GM21723 (cell line): ENCODE measurements at regions not wholly inside any gene's neighbourhood (a gene's known extent, or its start where the extent isn't known, plus 50 kb on each side); places are given as distances from the start of the nearest gene placed in this dataset.

Experiments
- ATAC-seq: cut with Tn5 transposase; IDR thresholded peaks from one replicate; pipeline ENCODE4 v1.9.1; 2021; ENCODE audit warnings: mild to moderate bottlenecking, moderate library complexity; ENCODE audit not compliant: unreplicated experiment

DNA sequence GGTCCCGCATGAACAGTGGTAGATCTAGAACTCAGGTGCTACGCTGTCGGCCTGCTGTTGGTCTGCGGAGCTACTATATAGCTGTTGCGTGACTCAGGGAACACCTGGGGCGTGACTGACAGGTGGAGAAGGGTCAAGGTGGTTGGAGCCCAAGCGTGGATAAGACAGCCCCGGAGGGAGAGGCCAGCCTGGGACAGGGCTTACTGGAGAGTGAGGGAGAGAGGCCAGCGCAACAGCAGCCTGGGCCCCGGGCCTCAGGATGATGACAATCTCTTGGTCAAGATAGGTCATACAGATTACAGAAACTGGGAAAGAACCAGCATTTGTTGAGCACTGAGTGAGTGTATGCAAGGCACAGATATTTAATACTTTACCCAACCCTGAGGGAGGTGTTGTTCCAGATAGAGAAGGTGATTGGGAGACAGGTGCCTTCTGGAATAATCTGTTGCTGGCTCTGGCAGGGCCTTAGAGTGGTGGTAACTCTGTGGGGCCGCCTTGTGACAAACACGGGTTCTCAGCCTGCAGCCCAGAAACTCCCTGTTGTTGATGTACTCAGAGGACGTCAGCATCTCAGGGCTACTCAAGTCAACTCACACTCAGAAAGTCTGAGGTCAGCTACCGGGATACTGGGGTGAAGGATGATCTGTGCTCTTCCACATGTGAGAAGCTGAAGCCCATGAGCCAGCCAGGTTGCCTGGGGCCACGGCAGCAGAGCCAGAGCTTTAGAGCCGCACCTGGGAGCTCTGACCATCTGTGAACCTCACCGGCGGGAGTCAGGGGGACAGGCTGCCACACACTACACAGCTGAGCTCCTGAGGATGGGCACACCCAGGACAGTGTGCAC lies 265.4 kb upstream of the HES1 start:
- ATAC-seq: no peak

DNA sequence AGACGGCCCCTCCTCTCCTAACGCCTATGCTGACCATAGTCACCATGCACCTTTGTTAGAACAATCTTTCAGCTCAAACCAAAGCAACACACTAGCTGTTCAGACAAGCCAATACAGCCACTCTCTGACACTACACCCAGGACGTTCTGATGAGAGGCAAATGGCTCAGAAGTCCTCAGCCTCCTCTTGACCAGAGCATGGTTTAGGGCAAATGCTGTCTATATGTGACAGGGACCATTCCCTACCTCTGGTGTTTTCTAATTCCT lies 264.8 kb upstream of the HES1 start:
- no peak for ATAC-seq

DNA sequence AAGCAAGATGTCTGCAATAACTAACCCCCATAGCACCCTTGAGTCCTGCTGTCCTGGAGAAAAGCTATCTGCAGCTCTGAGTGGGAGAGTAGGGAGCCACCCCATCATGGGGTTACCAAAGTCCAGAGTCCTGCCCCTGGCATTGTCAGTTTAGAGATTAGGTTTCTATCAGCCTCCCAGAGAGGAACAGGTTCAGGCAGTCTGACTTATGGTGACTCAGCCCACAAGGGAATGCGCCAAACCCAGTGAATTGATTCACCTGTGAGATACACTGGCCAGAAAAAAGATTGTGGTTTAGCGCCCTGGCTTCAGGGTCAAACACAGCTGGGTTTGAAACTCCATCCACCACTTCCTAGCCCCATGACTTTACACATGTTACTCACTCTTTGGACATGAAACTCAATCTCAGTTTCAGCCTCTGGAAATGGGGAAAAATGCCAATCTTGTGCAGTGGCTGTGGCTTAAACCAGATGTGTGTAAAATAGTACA lies 263.6 kb upstream of the HES1 start:
- peak; percentile 55 for ATAC-seq

DNA sequence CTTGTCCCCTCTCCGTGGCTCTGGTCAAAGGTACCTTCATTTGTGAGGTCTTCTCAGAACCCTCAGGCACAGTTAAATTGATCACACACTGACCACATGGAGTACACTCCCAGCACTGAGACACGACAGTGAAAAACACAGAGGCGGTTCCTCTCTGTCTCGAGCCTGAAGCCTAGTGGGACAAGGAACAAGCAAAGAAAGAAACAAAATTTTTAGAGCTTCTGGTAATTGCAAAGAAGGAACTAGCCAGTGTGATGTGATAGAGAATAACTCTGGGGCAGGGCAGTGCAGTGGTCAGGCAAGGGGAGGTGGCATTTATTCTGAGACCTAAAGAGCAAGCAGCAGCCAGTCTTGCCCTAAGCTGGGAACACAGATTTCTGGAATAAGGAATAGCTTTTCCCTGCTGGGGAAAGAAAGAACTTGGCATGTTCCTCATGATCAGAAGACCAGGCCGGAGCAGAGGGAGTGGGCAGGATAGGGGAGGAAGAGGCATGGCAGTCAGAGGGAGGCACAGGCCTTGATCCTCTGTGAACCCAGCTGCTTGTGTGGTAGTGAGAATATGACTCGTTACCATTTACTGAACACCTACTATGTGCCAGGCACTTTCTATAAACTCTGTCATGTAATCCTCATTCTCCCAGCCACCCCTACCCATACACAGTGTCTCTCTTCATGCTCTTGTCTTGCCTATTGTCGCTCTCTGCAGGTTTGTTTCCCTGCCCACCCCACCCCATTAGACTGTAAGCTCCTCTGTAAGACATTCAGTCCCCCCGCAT lies 262.3 kb upstream of the HES1 start:
- ATAC-seq: no peak

DNA sequence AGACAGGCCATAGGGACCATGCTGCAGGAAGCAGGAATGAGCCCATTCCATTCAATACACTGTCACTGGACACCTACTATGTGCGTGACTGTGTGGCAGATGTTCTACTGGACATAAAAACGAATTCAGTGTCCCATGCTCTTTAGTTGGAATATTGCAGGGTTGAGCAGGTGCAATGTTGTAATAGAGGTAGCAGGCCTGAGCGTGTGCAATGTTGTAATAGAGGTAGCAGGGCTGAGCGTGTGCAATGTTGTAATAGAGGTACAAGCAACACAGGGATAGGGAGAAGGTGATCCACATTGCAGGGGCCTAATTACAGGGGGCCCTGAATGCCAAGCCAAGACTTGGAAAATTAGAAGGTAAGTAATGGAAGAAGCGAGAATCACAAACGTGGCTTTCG lies 261.4 kb upstream of the HES1 start:
- no peak for ATAC-seq

DNA sequence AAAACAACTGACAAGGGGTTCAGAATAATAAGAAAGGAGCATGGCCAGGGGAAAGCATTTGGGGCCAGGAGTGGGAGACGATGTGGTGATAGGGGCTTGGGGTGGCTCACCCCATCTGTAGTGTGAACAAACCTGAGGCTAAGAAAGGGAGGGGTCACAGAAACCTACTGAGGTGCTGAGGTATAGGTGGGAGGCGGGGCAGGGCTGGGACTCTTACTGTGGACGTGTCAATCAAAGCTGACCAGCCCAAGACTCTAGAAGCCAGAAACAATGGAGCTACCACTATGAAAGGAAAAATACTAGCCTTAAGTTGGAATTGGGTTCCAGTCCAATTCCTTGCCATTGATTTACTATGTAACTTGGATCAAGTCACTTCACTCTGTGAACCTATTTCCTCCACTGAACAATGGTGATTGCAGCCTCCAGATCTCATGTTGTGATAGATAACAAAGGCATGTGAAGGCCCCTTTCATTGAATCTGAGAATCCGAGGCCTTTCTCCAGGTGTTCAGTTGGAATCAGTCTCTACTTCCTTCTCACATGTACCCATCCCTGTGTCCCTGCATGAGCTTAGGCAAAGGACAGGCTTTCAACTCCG lies 260.9 kb upstream of the HES1 start:
- no peak for ATAC-seq

DNA sequence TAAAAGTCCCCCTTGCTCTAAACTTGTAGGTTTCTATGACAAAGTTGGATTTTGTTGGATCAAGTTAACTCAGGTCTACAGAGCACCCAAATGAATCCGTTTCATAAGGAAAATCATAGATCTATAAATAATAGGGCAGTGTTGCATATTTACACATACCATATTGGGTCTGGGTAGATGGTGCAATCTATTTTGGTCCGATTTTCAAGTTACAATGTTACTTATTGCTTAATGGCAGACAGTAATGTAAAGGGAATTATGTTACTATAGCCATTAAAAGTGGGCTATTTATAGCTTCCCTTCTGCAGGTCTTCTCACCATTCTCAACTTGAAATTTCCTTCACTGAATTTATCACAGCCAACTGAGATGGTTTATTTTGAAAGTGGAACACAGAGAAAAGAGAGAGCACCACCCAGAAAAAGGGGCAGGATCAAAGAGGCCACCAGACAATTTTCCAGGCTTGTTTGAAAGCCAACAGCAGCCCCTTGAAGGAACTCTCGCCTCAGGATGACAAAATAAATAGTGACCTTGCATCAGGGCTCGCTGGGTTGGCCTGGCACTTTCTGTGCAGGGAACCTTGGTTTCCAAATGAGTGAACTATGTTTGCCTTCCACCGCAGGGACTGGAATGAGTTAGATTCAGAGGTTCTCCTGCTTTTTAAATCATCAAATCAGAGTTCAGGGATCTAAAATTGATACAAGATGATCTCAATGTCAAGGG lies 260.2 kb upstream of the HES1 start:
- no peak for ATAC-seq

DNA sequence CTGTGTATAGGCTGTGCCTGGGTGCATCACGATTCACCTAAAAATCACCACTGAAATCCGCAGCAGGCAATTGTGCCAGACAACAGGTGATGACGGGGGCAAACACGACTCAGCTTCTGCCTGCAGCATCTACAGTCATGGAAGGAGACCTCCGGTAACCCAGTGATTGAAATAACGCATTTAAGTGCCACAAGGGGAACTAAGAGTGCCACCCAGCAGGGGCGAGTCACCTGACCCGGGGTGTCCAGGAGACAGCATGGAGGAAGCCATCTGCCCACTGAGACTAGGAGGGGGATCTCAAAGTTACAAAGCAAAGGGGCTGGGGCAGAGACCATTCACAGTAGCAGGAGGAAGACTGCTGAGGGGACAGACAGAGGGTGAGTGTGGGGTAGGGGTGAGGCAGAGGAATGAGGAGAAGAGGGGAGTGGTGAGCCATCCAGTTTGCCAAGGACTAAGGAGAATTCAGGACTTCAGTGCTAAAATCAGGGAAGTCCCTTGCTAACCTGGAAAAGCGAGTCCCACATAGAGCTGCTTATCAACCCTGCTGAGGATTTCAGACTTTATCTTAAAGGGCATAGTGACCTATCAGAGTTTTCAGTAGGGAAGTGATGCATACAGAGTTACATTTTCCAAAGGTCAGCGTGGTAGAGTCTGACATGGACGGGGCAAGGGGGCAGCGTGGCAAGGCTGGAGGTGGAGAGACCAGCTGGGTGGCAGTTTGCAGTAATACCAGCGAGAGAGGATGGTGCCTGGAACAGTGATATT lies 256.7 kb upstream of the HES1 start:
- ATAC-seq: no peak

DNA sequence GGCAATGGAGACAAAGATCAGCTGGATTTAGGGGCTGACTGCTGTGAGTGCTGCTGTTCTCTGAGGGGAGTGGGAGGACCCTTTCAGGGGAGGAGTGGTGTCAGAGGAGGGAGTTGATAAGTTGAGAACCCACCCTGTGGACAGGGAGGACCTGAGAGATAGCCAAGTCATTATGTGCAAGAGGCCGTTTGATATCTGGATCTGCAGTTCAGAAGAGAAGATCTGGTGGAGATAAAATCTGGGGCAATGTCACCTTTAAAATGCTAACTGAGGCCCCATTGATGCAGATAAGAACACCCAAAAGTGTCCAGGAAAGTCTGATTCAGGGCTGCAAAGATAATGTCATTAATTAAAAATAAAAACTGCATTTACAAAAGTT lies 256.1 kb upstream of the HES1 start:
- ATAC-seq: no peak

DNA sequence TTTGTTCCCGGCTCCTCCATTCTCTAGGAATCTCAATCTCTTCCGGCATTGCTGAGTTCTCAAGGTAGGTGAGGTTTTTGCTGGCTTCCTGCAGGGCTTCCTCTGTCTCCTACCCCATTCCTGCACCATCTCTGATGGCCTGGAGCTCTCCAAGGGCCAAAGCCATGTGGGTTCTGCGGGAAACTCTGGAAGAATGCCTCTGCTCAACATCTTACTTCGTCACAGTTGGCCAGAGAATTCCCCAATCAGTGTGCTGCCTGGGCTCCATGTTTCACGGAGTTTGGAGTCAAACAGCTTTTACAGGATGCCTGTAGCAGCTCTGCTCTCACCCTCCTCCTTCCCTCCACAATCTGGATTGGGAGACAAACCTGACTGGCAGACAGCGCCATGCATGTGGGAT lies 253.9 kb upstream of the HES1 start:
- no peak for ATAC-seq

DNA sequence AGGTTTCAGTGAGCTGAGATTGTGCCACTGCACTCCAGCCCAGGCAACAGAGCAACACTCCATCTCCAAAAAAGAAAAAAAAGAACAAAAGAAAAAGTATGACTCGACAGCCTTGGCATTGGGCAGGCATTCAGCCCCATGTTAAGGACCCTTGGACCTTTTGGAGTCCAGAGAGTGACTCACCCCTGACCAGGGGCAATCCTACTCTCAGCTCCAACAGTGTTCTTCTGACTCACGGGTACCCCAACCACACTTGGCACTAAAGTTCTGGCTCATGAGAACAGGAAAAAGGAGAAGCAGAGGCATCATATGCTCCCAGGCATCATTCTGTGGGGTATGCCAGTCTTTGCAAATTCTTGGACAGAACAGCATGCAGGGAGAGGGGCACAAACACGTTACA lies 252.4 kb upstream of the HES1 start:
- no peak for ATAC-seq

DNA sequence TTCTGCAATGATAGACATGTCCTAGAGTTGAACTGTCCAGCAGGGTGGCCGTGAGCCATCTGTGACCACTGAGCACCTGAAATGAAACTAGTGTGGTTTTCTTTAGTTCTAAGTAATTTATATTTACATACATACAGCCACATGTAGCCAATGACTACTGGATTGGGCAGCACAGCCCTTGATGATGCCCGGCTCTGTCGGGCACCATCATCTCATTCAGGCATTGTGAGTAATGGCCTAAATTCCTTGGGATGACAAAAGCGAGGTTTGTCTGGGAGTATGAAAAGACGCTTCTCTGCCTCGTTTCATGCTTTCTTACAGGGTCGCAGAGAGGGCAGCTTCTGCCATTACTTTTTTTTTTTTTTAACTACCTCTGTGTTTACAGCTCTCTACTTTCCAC lies 251.9 kb upstream of the HES1 start:
- no peak for ATAC-seq

DNA sequence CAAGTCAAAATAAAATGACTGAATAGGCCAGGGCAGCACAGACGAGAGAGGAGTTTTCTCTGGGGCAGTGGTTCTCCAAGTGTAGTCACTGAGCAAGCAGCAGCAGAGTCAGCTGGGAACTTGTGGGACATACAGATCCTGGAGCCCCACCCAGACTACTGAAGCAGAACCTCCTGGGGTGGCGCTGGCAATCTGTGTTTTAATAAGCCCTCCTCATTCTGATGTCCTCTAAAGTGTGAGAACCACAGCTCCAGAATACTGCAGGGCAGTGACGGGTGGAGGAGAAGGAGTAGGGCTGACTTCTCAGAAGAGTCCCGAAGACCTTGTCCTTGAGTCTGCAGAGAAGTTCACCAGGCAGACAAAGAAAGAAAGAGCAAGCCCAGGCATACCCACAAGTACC lies 251.3 kb upstream of the HES1 start:
- ATAC-seq: no peak

DNA sequence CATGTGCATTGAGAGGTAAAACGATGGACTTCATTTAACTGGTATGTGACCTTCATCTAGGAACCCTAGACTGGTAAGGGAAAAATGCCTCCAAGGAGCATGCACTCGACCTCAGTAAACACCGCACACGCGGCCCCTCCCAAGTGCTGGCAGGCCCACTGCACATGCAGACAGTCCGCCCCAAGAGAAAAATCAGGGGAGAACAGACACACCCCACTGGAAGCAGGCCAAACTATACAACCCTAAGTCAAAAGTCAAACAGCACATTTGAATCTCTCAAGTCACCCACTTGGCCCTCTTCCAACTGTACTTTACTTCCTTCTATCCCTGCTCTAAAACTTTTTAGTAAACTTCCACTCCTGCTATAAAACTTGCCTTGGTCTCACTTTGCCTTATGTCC lies 250.1 kb upstream of the HES1 start:
- no peak for ATAC-seq

DNA sequence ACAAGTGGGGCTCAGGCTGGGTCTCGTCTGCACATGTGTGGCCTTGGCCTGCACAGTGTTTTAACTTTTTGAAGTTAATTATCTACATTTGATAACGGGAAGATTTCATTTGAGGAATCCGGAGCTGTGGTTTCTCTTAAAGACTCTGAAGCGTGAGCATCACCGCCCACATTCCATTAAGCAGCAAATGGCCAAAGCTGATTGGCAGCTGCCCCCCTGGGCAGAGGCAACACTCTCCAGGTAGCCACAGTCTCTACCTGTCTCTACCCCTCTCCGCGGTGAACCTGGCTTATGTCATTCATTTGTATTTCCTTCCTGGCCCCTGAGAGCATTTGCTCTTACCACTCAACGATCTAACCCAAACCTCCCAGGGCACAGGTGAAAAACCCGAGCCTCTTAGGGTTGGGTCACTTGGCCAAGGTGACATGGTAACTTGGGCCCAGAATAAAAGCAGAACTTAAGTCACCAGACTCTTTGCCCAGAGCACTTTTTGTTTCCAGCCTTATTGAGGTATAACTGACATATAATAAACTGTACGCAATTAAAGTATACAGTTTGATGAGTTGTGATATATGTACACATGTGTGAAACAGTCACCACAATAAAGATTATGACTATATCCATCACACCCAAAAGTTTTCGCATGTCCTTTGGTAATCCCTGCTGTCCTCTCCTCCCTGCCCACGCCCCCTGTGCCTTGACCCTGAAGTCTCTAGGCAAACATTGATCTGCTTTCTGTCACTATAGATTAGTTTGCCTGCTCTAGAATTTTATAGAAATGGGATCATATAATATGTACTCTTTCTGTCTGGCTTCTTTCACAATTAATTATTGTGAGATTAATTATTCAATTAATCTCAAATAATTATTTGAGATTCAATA lies 245.7 kb upstream of the HES1 start:
- ATAC-seq: no peak

DNA sequence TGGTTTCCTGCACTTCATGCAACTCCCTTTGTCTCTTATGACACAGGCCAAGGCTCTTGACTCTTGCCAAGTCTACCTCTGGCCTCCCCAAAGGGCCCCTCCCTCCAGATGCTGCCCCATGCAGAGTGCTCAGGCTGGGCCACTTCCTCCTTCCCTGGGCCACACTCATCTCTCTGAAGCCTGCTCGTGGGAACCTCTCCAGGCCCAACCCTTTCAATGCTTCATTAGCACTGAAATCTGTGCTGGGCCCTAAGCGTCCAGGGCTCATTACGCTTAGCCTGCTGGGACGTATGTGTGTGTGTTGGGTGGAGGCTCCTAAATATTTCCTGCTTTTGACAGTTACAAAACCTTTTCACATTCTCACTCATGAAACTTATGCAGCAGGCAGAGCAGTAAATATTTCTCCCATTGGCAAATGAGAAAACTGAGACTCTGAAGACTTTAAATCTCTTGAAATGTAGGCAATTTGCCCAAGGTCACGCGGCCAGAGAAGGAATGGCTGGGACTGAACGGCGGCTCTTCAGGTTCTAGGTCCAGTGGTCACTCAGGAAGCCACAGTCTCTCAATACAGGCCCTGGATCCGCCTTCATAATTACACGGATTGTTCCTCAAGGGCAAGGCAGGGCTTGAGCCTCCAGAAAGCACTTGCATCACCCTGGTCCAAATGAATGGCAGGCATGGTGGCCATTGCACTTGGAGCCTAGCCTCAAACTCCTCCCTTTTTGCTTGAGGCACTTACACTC lies 241.7 kb upstream of the HES1 start:
- no peak for ATAC-seq

DNA sequence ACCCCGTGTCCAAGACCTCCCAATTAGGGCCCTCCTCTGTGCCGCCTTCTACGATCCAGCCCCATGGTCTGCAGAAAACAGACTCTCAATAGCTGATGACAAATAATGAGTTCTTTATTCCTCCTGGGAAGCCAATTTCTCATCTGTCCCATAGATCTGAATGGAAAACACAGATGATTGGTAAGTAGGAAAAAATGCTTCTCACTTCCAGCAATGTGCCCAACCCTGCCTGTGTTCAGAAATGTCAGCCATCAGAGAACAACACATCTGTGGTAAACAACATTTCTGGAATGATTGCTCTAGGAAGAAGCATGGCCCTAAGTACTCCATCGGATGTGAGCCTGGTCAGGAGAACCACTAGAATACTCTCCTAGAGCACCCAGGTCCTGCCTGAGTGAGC lies 240.5 kb upstream of the HES1 start:
- ATAC-seq: no peak

DNA sequence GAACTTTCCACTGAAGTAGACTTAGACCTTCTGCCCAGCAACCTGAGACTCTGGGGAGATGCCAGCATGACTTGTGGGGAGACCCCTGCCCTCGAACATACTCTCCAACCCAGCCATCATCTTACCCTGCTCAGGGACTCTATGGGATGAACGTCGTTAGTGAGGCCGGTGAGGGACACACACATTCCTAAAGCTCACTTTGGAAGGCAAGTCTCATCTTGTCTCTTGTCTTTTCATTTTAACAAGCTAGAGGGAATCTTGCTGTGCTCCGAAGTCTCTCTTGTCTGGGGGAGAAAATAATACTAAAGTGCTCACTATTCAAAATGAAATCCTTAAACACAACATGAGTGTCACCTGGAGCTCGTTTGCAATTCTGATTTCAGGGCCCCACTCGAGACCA lies 239.5 kb upstream of the HES1 start:
- ATAC-seq: no peak

DNA sequence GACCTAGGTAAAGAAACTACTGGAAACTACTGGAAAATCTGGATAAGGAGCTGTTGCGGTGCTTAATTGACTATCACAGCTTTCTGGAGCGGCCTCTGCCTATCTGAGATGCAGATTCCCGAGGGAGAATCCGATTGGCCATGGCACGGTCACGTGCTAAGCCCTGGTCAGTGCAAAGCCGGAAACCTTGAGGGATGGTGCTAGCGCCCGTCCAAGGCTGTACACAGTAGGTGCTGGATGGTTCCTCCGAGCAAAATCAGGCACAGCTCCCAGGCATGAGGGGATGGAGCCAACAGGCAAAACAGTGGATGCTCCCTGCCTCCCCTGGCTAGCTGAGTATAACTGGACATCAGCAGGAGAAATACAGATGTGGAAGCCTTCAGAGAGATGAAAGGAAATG lies 238.7 kb upstream of the HES1 start:
- ATAC-seq: no peak
